SU-DHL-6 (cell line): ENCODE measurements at regions not wholly inside any gene's neighbourhood (a gene's known extent, or its start where the extent isn't known, plus 50 kb on each side); places are given as distances from the start of the nearest gene placed in this dataset.

Experiments
- CTCF ChIP-seq: fragments of 200-600 bp; sonication (generic); IDR thresholded peaks from one replicate; pipeline ENCODE4 v1.5.1; 2017; ENCODE audit warnings: antibody characterized with exemption, mild to moderate bottlenecking, low read length, moderate library complexity; ENCODE audit not compliant: insufficient read depth, poor library complexity, severe bottlenecking
- EZH2phosphoT487 ChIP-seq: fragments of 200-600 bp; sonication (generic), shearing (Covaris generic); conservative IDR thresholded peaks from 2 replicates; pipeline ENCODE4 v1.6.1; 2018; ENCODE audit warnings: mild to moderate bottlenecking, antibody characterized with exemption, low read length, moderate library complexity, mixed read lengths

- TF ChIP-seq CTCF: no peak
- TF ChIP-seq EZH2phosphoT487: no peak
Observed at GRCh38 chr7:15862781-15863165, 176.3 kb upstream of the MEOX2 start.
